ENCODE measurements at regions not wholly inside any gene's neighbourhood (a gene's known extent, or its start where the extent isn't known, plus 50 kb on each side); places are given as distances from the start of the nearest gene placed in this dataset.

DNA sequence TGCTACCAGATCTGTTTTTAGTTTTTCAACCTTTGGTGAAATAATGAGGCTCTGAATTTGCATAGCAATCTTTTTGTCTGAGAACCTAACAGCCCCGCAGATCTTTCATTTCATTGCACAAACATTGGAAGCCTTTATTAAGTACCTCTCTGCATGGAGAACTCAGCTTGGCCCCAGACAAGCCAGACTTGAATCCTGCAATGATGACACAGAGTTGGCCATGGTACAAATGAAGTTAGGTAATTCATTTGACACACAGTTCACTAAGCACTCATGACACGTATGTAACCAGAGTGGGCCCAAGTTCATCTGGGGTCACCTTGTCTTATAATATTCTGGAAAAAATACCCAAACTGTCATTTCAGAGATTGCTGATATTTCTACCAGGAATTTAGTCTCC is 439.1 kb upstream of the ID2 start:
- no peak overlapping the region for H3K27ac ChIP-seq (replicated peaks; ENCODE audit: low read length)
- H3K36me3 ChIP-seq (replicated peaks in 1 of 2; ENCODE audit: control insufficient read depth in 2 of 2, insufficient read depth in 2 of 2, low read length in 2 of 2), result no peaks in the 10 kb centered on the region
- no peak overlapping the region for H3K4me2 ChIP-seq (ENCODE audit: insufficient read depth, low read length, poor library complexity, severe bottlenecking)
- H3K4ac ChIP-seq (ENCODE audit: low read length), result no peak overlapping the region
- no peak overlapping the region for H3K14ac ChIP-seq (ENCODE audit: low read length)
- peaks cover 3 to 21% of the 10 kb centered on the region in 2 donors for H3K9me3 ChIP-seq (replicated peaks in 1 of 2; ENCODE audit: control insufficient read depth in 2 of 2, insufficient read depth in 1 of 2, low read depth in 1 of 2, low read length in 2 of 2)
- no peaks in the 10 kb centered on the region for H3K79me1 ChIP-seq (ENCODE audit: low read depth, low read length)
- H2BK120ac ChIP-seq (ENCODE audit: low read depth, low read length), result no peak overlapping the region
- H2BK5ac ChIP-seq (ENCODE audit: low read length), result no peak overlapping the region
- no peak overlapping the region for H3K4me3 ChIP-seq (ENCODE audit: low read length in 2 of 2)
- H3K18ac ChIP-seq (ENCODE audit: low read length), result no peak overlapping the region
- no peak overlapping the region for H4K8ac ChIP-seq (ENCODE audit: low read depth, low read length)
- no peak for DNase-seq (ENCODE audit: low spot score)
- H2AK5ac ChIP-seq (ENCODE audit: low read depth, low read length), result no peak overlapping the region
- H4K91ac ChIP-seq (ENCODE audit: low read depth, low read length, poor library complexity), result no peak overlapping the region
- H2BK12ac ChIP-seq (ENCODE audit: low read length), result no peak overlapping the region
- H3K9ac ChIP-seq (ENCODE audit: low read depth, low read length, poor library complexity), result no peak overlapping the region
- H3K27me3 ChIP-seq (ENCODE audit: control insufficient read depth in 3 of 3, insufficient read depth in 3 of 3, low read depth in 1 of 3, low read length in 3 of 3), result no peaks in the 10 kb centered on the region
- H3K4me1 ChIP-seq (ENCODE audit: control insufficient read depth in 2 of 2, insufficient read depth in 1 of 2, low read depth in 1 of 2, low read length in 2 of 2), result peaks cover 9 to 25% of the 10 kb centered on the region in 2 donors
- H2BK15ac ChIP-seq (ENCODE audit: low read length), result no peak overlapping the region
- no peak overlapping the region for H3K23ac ChIP-seq (ENCODE audit: low read depth, low read length, poor library complexity)
- no CpG with 5 or more reads among the region's 2 CpGs for WGBS, 2 donors (ENCODE audit: extremely low coverage in 2 of 2, insufficient read length in 2 of 2, insufficient replicate concordance in 1 of 2)
- H2AFZ ChIP-seq (ENCODE audit: low read length), result no peak overlapping the region

DNA sequence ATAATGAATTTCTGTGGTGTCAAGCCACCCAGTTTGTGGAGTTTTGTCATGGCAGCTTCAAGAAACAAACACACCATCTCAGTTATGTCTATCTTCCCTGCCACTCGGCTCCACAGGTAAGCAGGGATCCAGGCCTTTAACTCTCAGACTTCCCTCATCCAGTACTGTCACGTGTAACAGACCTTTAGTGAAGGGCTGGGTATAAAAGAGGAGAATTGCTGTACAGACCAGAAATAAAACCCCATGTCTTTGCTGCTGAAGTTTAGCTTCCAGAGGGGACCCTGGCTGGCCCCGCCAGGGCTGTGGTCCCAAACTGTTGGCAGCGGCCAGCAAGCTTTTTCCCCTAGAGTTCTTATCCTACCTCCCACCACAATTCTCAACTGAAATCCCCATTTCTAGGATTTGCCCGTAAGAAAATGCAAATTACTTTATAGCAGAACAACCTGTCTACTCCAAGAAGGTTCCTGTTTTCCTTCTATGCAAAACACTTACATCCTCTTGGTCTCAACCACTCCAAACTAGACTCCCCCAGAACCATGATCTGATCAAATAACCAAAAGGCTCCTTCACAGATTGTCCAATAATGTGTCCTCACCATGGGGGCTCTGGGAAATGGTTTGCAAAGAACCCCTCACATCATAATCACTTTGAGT is 438.0 kb upstream of the ID2 start:
- peaks cover 3 to 21% of the 10 kb centered on the region in 2 donors for H3K9me3 ChIP-seq (replicated peaks in 1 of 2; ENCODE audit: control insufficient read depth in 2 of 2, insufficient read depth in 1 of 2, low read depth in 1 of 2, low read length in 2 of 2)
- H4K8ac ChIP-seq (ENCODE audit: low read depth, low read length), result no peak overlapping the region
- H3K79me1 ChIP-seq (ENCODE audit: low read depth, low read length), result no peaks in the 10 kb centered on the region
- peaks cover 9 to 16% of the 10 kb centered on the region in 2 donors for H3K4me1 ChIP-seq (ENCODE audit: control insufficient read depth in 2 of 2, insufficient read depth in 1 of 2, low read depth in 1 of 2, low read length in 2 of 2)
- no peak overlapping the region for H2BK15ac ChIP-seq (ENCODE audit: low read length)
- H3K4me3 ChIP-seq (ENCODE audit: low read length in 2 of 2), result no peak overlapping the region
- no peak overlapping the region for H4K91ac ChIP-seq (ENCODE audit: low read depth, low read length, poor library complexity)
- no peak overlapping the region for H2AK5ac ChIP-seq (ENCODE audit: low read depth, low read length)
- no peak for DNase-seq (ENCODE audit: low spot score)
- no peak overlapping the region for H2AFZ ChIP-seq (ENCODE audit: low read length)
- no peak overlapping the region for H3K27ac ChIP-seq (replicated peaks; ENCODE audit: low read length)
- H2BK5ac ChIP-seq (ENCODE audit: low read length), result no peak overlapping the region
- H3K23ac ChIP-seq (ENCODE audit: low read depth, low read length, poor library complexity), result no peak overlapping the region
- no peak overlapping the region for H3K4ac ChIP-seq (ENCODE audit: low read length)
- H3K4me2 ChIP-seq (ENCODE audit: insufficient read depth, low read length, poor library complexity, severe bottlenecking), result no peak overlapping the region
- WGBS, 2 donors (ENCODE audit: extremely low coverage in 2 of 2, insufficient read length in 2 of 2, insufficient replicate concordance in 1 of 2), result no CpG with 5 or more reads among the region's 5 CpGs
- no peak overlapping the region for H2BK12ac ChIP-seq (ENCODE audit: low read length)
- H2BK120ac ChIP-seq (ENCODE audit: low read depth, low read length), result no peak overlapping the region
- H3K14ac ChIP-seq (ENCODE audit: low read length), result no peak overlapping the region
- no peak overlapping the region for H3K18ac ChIP-seq (ENCODE audit: low read length)
- H3K27me3 ChIP-seq (ENCODE audit: control insufficient read depth in 3 of 3, insufficient read depth in 3 of 3, low read depth in 1 of 3, low read length in 3 of 3), result no peaks in the 10 kb centered on the region
- H3K36me3 ChIP-seq (replicated peaks in 1 of 2; ENCODE audit: control insufficient read depth in 2 of 2, insufficient read depth in 2 of 2, low read length in 2 of 2), result no peaks in the 10 kb centered on the region
- H3K9ac ChIP-seq (ENCODE audit: low read depth, low read length, poor library complexity), result no peak overlapping the region

GRCh38 chr2:8244639-8245038 is 437.2 kb upstream of the ID2 start:
- H3K27ac ChIP-seq (replicated peaks; ENCODE audit: low read length), result no peak overlapping the region

DNA sequence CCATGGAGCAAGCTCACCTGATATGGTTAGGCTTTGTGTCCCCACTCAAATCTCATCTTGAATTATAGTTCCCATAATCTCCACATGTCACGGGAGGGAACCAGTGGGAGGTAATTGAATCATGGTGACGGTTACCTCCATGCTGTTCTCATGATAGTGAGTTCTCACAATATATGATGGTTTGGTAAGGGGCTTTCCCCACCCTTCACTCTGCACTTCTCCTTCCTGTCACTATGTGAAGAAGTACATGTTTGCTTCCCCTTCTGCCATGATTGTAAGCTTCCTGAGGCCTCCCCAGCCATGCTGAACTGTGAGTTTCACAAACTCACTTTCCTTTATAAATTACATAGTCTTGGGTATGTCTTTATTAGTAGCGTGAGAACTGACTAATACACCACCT is 435.7 kb upstream of the ID2 start:
- no CpG with 5 or more reads among the region's 3 CpGs for WGBS, 2 donors (ENCODE audit: extremely low coverage in 2 of 2, insufficient read length in 2 of 2, insufficient replicate concordance in 1 of 2)
- H2BK12ac ChIP-seq (ENCODE audit: low read length), result no peak overlapping the region
- H3K4me1 ChIP-seq (ENCODE audit: control insufficient read depth in 2 of 2, insufficient read depth in 1 of 2, low read depth in 1 of 2, low read length in 2 of 2), result peaks cover 0 to 4% of the 10 kb centered on the region in 2 donors
- H4K91ac ChIP-seq (ENCODE audit: low read depth, low read length, poor library complexity), result no peak overlapping the region
- H3K18ac ChIP-seq (ENCODE audit: low read length), result no peak overlapping the region
- no peak overlapping the region for H3K14ac ChIP-seq (ENCODE audit: low read length)
- H3K27ac ChIP-seq (replicated peaks; ENCODE audit: low read length), result no peak overlapping the region
- H3K79me1 ChIP-seq (ENCODE audit: low read depth, low read length), result no peaks in the 10 kb centered on the region
- H3K23ac ChIP-seq (ENCODE audit: low read depth, low read length, poor library complexity), result no peak overlapping the region
- no peak overlapping the region for H3K9ac ChIP-seq (ENCODE audit: low read depth, low read length, poor library complexity)
- H2AK5ac ChIP-seq (ENCODE audit: low read depth, low read length), result no peak overlapping the region
- H3K4me2 ChIP-seq (ENCODE audit: insufficient read depth, low read length, poor library complexity, severe bottlenecking), result no peak overlapping the region
- H3K4ac ChIP-seq (ENCODE audit: low read length), result no peak overlapping the region
- H2BK120ac ChIP-seq (ENCODE audit: low read depth, low read length), result no peak overlapping the region
- H3K9me3 ChIP-seq (replicated peaks in 1 of 2; ENCODE audit: control insufficient read depth in 2 of 2, insufficient read depth in 1 of 2, low read depth in 1 of 2, low read length in 2 of 2), result peaks cover 8 to 34% of the 10 kb centered on the region in 2 donors
- H3K4me3 ChIP-seq (ENCODE audit: low read length in 2 of 2), result no peak overlapping the region
- no peaks in the 10 kb centered on the region for H3K27me3 ChIP-seq (ENCODE audit: control insufficient read depth in 3 of 3, insufficient read depth in 3 of 3, low read depth in 1 of 3, low read length in 3 of 3)
- no peak overlapping the region for H2BK5ac ChIP-seq (ENCODE audit: low read length)
- no peak overlapping the region for H4K8ac ChIP-seq (ENCODE audit: low read depth, low read length)
- DNase-seq (ENCODE audit: low spot score), result no peak
- H3K36me3 ChIP-seq (replicated peaks in 1 of 2; ENCODE audit: control insufficient read depth in 2 of 2, insufficient read depth in 2 of 2, low read length in 2 of 2), result no peaks in the 10 kb centered on the region
- no peak overlapping the region for H2BK15ac ChIP-seq (ENCODE audit: low read length)
- no peak overlapping the region for H2AFZ ChIP-seq (ENCODE audit: low read length)

More at GRCh38 chr2:8244639-8245038, 437.2 kb upstream of the ID2 start:
- H3K79me1 ChIP-seq (ENCODE audit: low read depth, low read length), result no peaks in the 10 kb centered on the region
- H3K9ac ChIP-seq (ENCODE audit: low read depth, low read length, poor library complexity), result no peak overlapping the region
- H3K27me3 ChIP-seq (ENCODE audit: control insufficient read depth in 3 of 3, insufficient read depth in 3 of 3, low read depth in 1 of 3, low read length in 3 of 3), result no peaks in the 10 kb centered on the region
- no peak overlapping the region for H4K91ac ChIP-seq (ENCODE audit: low read depth, low read length, poor library complexity)
- H2BK5ac ChIP-seq (ENCODE audit: low read length), result no peak overlapping the region
- H3K4me3 ChIP-seq (ENCODE audit: low read length in 2 of 2), result no peak overlapping the region
- DNase-seq (ENCODE audit: low spot score), result no peak
- peaks cover 5 to 9% of the 10 kb centered on the region in 2 donors for H3K4me1 ChIP-seq (ENCODE audit: control insufficient read depth in 2 of 2, insufficient read depth in 1 of 2, low read depth in 1 of 2, low read length in 2 of 2)
- H2AK5ac ChIP-seq (ENCODE audit: low read depth, low read length), result no peak overlapping the region
- H2BK15ac ChIP-seq (ENCODE audit: low read length), result no peak overlapping the region
- no peak overlapping the region for H3K18ac ChIP-seq (ENCODE audit: low read length)
- H3K23ac ChIP-seq (ENCODE audit: low read depth, low read length, poor library complexity), result no peak overlapping the region
- no peak overlapping the region for H2AFZ ChIP-seq (ENCODE audit: low read length)
- H3K4ac ChIP-seq (ENCODE audit: low read length), result no peak overlapping the region
- WGBS, 2 donors (ENCODE audit: extremely low coverage in 2 of 2, insufficient read length in 2 of 2, insufficient replicate concordance in 1 of 2), result no CpG with 5 or more reads among the region's 2 CpGs
- no peak overlapping the region for H3K4me2 ChIP-seq (ENCODE audit: insufficient read depth, low read length, poor library complexity, severe bottlenecking)
- H3K36me3 ChIP-seq (replicated peaks in 1 of 2; ENCODE audit: control insufficient read depth in 2 of 2, insufficient read depth in 2 of 2, low read length in 2 of 2), result no peaks in the 10 kb centered on the region
- peaks cover 3 to 21% of the 10 kb centered on the region in 2 donors for H3K9me3 ChIP-seq (replicated peaks in 1 of 2; ENCODE audit: control insufficient read depth in 2 of 2, insufficient read depth in 1 of 2, low read depth in 1 of 2, low read length in 2 of 2)
- no peak overlapping the region for H3K14ac ChIP-seq (ENCODE audit: low read length)
- no peak overlapping the region for H4K8ac ChIP-seq (ENCODE audit: low read depth, low read length)
- no peak overlapping the region for H2BK12ac ChIP-seq (ENCODE audit: low read length)
- H2BK120ac ChIP-seq (ENCODE audit: low read depth, low read length), result no peak overlapping the region

Data from neuronal stem cell (in vitro differentiated cells).